Hepatocyte (in vitro differentiated cells): ENCODE measurements at regions not wholly inside any gene's neighbourhood (a gene's known extent, or its start where the extent isn't known, plus 50 kb on each side); places are given as distances from the start of the nearest gene placed in this dataset.

Experiments
- EZH2 ChIP-seq: fragments of 200-600 bp; sonication (generic); IDR thresholded peaks from 2 replicates; pipeline ENCODE4 v1.6.1; 2016; ENCODE audit warnings: antibody characterized with exemption, mild to moderate bottlenecking, borderline replicate concordance
- EZH2phosphoT487 ChIP-seq: fragments of 200-600 bp; sonication (generic); IDR thresholded peaks from one replicate; pipeline ENCODE4 v1.6.1; 2018; ENCODE audit warnings: antibody characterized with exemption, mild to moderate bottlenecking, low read depth, moderate library complexity; ENCODE audit not compliant: unreplicated experiment, severe bottlenecking
- TF ChIP-seq, protein P1 (sequence below): fragments of 200-600 bp; sonication (generic); IDR thresholded peaks from 2 replicates; pipeline ENCODE4 v1.5.1; 2016; ENCODE audit warnings: antibody characterized with exemption, mild to moderate bottlenecking; ENCODE audit not compliant: poor library complexity

DNA sequence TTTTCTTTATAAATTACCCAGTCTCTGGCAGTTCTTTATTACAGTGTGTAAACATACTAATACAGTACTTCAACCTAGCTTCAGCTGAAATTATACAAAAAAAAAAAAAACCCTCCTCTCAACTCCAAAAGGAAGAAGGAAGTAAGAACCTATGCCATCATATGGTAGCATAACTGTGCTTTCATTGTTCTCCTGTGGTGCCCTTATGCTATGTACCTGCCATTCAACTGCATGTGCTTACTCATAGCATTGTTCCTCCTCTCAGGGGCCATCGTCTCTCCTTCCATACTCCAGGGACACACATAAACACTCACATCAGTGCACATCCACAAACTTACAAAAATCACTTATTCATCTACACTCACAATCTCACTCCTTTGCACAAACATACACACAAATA, 470.1 kb upstream of the HS3ST1 start:
- TF ChIP-seq EZH2 (no peak), EZH2phosphoT487 (no peak)
- TF ChIP-seq, protein P1, sequence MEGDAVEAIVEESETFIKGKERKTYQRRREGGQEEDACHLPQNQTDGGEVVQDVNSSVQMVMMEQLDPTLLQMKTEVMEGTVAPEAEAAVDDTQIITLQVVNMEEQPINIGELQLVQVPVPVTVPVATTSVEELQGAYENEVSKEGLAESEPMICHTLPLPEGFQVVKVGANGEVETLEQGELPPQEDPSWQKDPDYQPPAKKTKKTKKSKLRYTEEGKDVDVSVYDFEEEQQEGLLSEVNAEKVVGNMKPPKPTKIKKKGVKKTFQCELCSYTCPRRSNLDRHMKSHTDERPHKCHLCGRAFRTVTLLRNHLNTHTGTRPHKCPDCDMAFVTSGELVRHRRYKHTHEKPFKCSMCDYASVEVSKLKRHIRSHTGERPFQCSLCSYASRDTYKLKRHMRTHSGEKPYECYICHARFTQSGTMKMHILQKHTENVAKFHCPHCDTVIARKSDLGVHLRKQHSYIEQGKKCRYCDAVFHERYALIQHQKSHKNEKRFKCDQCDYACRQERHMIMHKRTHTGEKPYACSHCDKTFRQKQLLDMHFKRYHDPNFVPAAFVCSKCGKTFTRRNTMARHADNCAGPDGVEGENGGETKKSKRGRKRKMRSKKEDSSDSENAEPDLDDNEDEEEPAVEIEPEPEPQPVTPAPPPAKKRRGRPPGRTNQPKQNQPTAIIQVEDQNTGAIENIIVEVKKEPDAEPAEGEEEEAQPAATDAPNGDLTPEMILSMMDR, result no peak
